Suprapubic skin (tissue), 4 donors: ENCODE measurements at regions not wholly inside any gene's neighbourhood (a gene's known extent, or its start where the extent isn't known, plus 50 kb on each side); places are given as distances from the start of the nearest gene placed in this dataset.

Experiments
- EP300 ChIP-seq: sonication (generic); formaldehyde crosslinking; IDR thresholded peaks from one replicate; pipeline ENCODE4 v1.6.1; 2017; ENCODE audit warnings: antibody characterized with exemption
- POLR2A ChIP-seq, 2 donors: fragments of 450-650 bp; IDR thresholded peaks; one replicate each; pipeline ENCODE4 v1.6.1; 2017; ENCODE audit warnings: antibody characterized with exemption in 2 of 2, mild to moderate bottlenecking in 2 of 2, moderate library complexity in 2 of 2
- POLR2AphosphoS5 ChIP-seq, 3 donors: sonication (generic); formaldehyde crosslinking; IDR thresholded peaks; one replicate each; pipeline ENCODE4 v1.6.1; 2017; ENCODE audit warnings: antibody characterized with exemption in 3 of 3
- TF ChIP-seq, protein P1 (sequence below), 2 donors: fragments of 200-600 bp in 1 of 2; fragments of 450-650 bp in 1 of 2; sonication (generic) in 1 of 2; IDR thresholded peaks; one replicate each; pipeline ENCODE4 v1.5.1; 2016 to 2019; ENCODE audit warnings: antibody characterized with exemption in 2 of 2, mild to moderate bottlenecking in 1 of 2, moderate library complexity in 1 of 2

DNA sequence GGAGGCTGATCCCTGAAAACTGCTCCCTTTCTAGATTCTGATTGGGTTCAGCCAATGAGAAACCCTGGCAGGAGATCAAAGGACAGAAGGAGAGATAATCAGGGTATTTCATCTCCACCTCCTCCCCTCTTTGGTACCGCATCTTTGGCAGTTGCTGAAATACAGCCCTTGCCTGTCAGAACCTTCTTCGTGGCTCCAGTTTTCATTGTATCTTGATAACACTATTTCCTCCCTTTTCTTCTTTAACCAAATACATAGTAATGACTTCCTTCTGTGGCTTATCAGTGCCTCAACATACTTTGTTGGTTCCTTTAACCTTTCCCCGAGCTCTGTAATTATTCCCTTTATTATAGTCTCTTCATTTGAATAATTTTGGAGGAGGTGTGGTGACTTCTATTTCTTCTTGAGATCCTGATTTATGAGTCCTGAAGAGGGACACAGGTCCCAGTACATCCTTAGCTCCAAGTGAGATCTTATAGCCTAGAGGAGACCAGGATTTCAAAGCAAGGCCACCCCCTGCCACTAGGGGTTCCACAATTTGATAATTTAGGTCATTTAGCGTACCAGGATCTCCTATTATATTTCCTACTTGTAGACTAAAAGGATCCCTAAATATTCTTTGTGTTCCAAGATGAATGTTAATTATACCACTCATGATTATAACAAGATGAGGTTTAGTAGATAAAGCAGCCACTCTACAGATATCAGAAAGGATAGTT lies 98.0 kb downstream of the EDNRB start:
- TF ChIP-seq, protein P1, sequence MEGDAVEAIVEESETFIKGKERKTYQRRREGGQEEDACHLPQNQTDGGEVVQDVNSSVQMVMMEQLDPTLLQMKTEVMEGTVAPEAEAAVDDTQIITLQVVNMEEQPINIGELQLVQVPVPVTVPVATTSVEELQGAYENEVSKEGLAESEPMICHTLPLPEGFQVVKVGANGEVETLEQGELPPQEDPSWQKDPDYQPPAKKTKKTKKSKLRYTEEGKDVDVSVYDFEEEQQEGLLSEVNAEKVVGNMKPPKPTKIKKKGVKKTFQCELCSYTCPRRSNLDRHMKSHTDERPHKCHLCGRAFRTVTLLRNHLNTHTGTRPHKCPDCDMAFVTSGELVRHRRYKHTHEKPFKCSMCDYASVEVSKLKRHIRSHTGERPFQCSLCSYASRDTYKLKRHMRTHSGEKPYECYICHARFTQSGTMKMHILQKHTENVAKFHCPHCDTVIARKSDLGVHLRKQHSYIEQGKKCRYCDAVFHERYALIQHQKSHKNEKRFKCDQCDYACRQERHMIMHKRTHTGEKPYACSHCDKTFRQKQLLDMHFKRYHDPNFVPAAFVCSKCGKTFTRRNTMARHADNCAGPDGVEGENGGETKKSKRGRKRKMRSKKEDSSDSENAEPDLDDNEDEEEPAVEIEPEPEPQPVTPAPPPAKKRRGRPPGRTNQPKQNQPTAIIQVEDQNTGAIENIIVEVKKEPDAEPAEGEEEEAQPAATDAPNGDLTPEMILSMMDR (IDR thresholded peaks at IDR 0.05): no peak
- TF ChIP-seq POLR2A (IDR thresholded peaks at IDR 0.05) (no peak), POLR2AphosphoS5 (IDR thresholded peaks at IDR 0.05) (no peak), EP300 (no peak)
